BJ (cell line): ENCODE measurements at regions not wholly inside any gene's neighbourhood (a gene's known extent, or its start where the extent isn't known, plus 50 kb on each side); places are given as distances from the start of the nearest gene placed in this dataset.

Experiments
- CTCF ChIA-PET: fragments of 350-600 bp; formaldehyde crosslinking; extraction: SDS; loops from one replicate; lab custom pipeline; 2021; ENCODE audit warnings: antibody characterized with exemption, inconsistent platforms; lab: Yijun Ruan, JAX
- POLR2A ChIA-PET: fragments of 300-600 bp; sonication (Branson Sonifier 250); formaldehyde crosslinking; extraction: SDS; loops from one replicate; lab custom pipeline; 2021; ENCODE audit warnings: antibody characterized with exemption; lab: Charles Lee
- DNase-seq: peaks from one replicate; pipeline ENCODE4 v3.0.0-alpha.2; 2011; ENCODE audit warnings: low read depth
- H3K27me3 ChIP-seq: 2 replicates; pipeline ENCODE4 v1.6.0; 2011; ENCODE audit warnings: low read length; ENCODE audit not compliant: control insufficient read depth, insufficient read depth
- H3K36me3 ChIP-seq: 2 replicates; pipeline ENCODE4 v1.5.1; 2011; ENCODE audit warnings: low read length; ENCODE audit not compliant: control insufficient read depth, insufficient read depth
- H3K4me3 ChIP-seq: 2 replicates; pipeline ENCODE4 v1.5.1; 2011; ENCODE audit warnings: low read depth, mild to moderate bottlenecking, control low read depth, low read length
- TF ChIP-seq, protein P1 (sequence below): IDR thresholded peaks from 2 replicates; pipeline ENCODE4 v1.5.1; 2011; ENCODE audit warnings: low read depth, mild to moderate bottlenecking, control low read depth, inconsistent platforms, low read length, moderate library complexity; ENCODE audit not compliant: insufficient read depth

GRCh38 chr6:100283285-100283684, 181.4 kb downstream of the SIM1 start:
- peak; percentile 40 for DNase-seq
- TF ChIP-seq, protein P1, sequence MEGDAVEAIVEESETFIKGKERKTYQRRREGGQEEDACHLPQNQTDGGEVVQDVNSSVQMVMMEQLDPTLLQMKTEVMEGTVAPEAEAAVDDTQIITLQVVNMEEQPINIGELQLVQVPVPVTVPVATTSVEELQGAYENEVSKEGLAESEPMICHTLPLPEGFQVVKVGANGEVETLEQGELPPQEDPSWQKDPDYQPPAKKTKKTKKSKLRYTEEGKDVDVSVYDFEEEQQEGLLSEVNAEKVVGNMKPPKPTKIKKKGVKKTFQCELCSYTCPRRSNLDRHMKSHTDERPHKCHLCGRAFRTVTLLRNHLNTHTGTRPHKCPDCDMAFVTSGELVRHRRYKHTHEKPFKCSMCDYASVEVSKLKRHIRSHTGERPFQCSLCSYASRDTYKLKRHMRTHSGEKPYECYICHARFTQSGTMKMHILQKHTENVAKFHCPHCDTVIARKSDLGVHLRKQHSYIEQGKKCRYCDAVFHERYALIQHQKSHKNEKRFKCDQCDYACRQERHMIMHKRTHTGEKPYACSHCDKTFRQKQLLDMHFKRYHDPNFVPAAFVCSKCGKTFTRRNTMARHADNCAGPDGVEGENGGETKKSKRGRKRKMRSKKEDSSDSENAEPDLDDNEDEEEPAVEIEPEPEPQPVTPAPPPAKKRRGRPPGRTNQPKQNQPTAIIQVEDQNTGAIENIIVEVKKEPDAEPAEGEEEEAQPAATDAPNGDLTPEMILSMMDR, result no peak
- no peaks in the 10 kb centered on the region for H3K36me3 ChIP-seq
- ChIA-PET CTCF (interaction anchor here (1.3 to 1.8 kb wide), 2 partner anchors 15 to 107 kb away, joined by 5 read pairs; no protein-coding TSS in a partner anchor), POLR2A (no interaction called here)
- no peaks in the 10 kb centered on the region for H3K27me3 ChIP-seq
- H3K4me3 ChIP-seq, result no peak overlapping the region

DNA sequence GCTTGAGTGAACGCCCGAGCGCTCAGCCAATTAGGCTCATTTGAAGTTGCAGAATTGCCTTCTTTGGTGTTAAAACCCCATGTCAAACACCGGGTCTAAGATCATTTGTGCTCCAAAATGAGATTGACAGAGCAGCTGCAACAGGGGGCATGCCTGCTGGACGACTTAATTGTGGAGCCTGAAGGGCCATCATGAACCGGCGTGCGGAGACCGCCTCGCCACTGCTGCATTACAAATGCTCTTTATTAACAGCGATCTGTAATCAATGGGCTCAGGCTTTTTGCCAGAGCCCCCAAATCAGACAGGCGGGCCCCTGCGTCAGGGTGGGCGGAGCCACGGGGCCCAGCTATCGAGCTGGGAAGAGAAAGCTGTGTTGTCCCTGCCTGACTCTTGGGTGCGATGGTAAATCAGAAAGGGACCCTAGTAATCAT, 183.2 kb downstream of the SIM1 start:
- ChIA-PET CTCF (interaction anchor here (0.8 to 2.0 kb wide), 4 partner anchors 9 to 179 kb away, joined by 3 to 4 read pairs (median 3); no protein-coding TSS in a partner anchor), POLR2A (interaction anchor here (0.6 kb wide), 1 partner anchor 24 kb away, joined by 3 read pairs; no protein-coding TSS in a partner anchor)
- no peaks in the 10 kb centered on the region for H3K27me3 ChIP-seq
- TF ChIP-seq, protein P1, result no peak
- peak overlapping the region; percentile 18; the same call in 1 of the 2 replicates for H3K4me3 ChIP-seq
- DNase-seq, result no peak
- H3K36me3 ChIP-seq, result no peaks in the 10 kb centered on the region

DNA sequence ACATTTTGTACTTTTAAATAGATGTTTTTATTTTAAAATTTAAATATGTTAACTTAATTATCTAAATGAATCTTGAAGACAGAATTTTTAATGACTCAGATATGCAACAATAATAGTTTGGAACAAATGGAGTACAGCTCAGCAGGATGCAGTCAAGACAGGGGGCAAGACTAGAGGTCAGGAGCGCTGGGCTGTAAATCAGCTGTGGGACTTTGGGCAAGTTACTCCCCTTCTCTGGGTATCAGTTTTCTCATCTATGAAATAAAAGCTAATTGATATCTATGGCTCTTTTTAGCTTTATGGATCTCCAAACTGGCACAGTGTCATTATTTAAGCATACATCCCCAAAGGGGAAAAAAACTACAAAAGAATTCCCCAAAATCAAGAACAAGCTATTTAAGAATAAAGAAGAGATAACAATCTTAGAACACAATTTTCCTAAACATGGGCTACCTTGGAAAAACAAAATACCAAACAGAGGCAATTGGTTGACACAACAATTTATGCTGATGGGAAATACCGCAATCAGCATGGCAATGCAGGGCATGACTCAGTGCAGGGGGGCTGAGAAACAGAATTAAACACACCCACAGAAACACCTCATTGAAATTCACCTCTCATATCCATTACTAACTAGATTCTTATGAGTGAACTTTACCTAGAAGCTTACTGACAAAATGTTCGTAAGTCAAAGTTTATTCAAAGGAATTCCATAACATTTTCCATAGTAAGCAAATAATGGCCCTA, 188.2 kb downstream of the SIM1 start:
- DNase-seq, result no peak
- CTCF ChIA-PET, result interaction anchor here (1.1 to 1.4 kb wide), 2 partner anchors 19 to 126 kb away, joined by 3 read pairs; no protein-coding TSS in a partner anchor
- POLR2A ChIA-PET, result no interaction called here
- H3K4me3 ChIP-seq, result no peak overlapping the region
- TF ChIP-seq, protein P1, result no peak
- no peaks in the 10 kb centered on the region for H3K27me3 ChIP-seq
- H3K36me3 ChIP-seq, result no peaks in the 10 kb centered on the region

DNA sequence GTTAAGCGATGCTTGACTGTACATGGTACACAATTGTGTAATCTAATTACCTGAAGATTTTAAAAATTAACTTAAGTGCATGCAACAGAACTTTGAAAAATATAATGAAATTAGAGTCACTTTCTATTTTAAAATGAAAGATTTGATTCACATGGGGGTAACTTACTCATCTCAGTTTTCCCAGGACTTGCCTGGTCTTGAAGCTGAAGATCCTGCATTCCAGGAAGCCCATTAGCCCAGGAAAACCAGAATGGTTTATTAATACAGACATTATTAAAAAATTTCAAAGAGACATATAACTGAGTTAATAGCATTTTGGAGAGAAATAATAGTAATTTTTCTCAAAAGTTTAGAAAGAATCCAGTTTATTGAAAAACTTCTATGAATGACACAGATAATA, 190.6 kb downstream of the SIM1 start:
- ChIA-PET CTCF (interaction anchor here (1.6 kb wide), 1 partner anchor 12 kb away, joined by 5 read pairs; no protein-coding TSS in a partner anchor), POLR2A (no interaction called here)
- no peak overlapping the region for H3K4me3 ChIP-seq
- no peaks in the 10 kb centered on the region for H3K36me3 ChIP-seq
- no peak for DNase-seq
- no peaks in the 10 kb centered on the region for H3K27me3 ChIP-seq
- TF ChIP-seq, protein P1, result no peak

GRCh38 chr6:100271625-100272024, 193.1 kb downstream of the SIM1 start:
- H3K27me3 ChIP-seq, result no peaks in the 10 kb centered on the region
- TF ChIP-seq, protein P1, result no peak
- DNase-seq, result no peak
- ChIA-PET POLR2A (no interaction called here), CTCF (interaction anchor here (1.3 kb wide), 2 partner anchors 10 to 17 kb away, joined by 3 read pairs; no protein-coding TSS in a partner anchor)
- no peaks in the 10 kb centered on the region for H3K36me3 ChIP-seq
- H3K4me3 ChIP-seq, result no peak overlapping the region
